Peyer's patch (tissue), 4 donors: ENCODE measurements at regions not wholly inside any gene's neighbourhood (a gene's known extent, or its start where the extent isn't known, plus 50 kb on each side); places are given as distances from the start of the nearest gene placed in this dataset.
A peak's percentile ranks its signal among the peaks of the same experiment; 100 is the strongest.

Source experiments
- DNase-seq, 3 donors: peaks; one replicate each; pipeline ENCODE4 v3.0.0-alpha.2; 2017 to 2019
- H3K27ac ChIP-seq, 4 donors: fragments of 200-600 bp; sonication (generic); one replicate each; pipeline ENCODE4 v1.5.1; 2016 to 2019
- H3K27me3 ChIP-seq, 2 donors: fragments of 200-600 bp; sonication (generic); one replicate each; pipeline ENCODE4 v1.5.1; 2019
- H3K36me3 ChIP-seq, 3 donors: fragments of 200-600 bp; sonication (generic); one replicate each; pipeline ENCODE4 v1.5.1; 2016 to 2019
- H3K4me1 ChIP-seq, 4 donors: fragments of 200-600 bp; sonication (generic); one replicate each; pipeline ENCODE4 v1.5.1; 2016 to 2019
- H3K4me3 ChIP-seq, 4 donors: fragments of 200-600 bp; sonication (generic); 1 replicate in 3 of 4; 2 replicates in 1 of 4; pipeline ENCODE4 v1.5.1; 2016 to 2019; ENCODE audit warnings: mild to moderate bottlenecking in 1 of 4
- H3K9me3 ChIP-seq, 4 donors: fragments of 200-600 bp; sonication (generic); one replicate each; pipeline ENCODE4 v1.5.1; 2016 to 2019; ENCODE audit warnings: mild to moderate bottlenecking in 1 of 4
- POLR2A ChIP-seq, 2 donors: fragments of 450-650 bp; IDR thresholded peaks; one replicate each; pipeline ENCODE4 v1.5.1; 2017; ENCODE audit warnings: antibody characterized with exemption in 2 of 2, mild to moderate bottlenecking in 2 of 2, moderate library complexity in 2 of 2
- TF ChIP-seq, protein P1 (sequence below), 6 experiments: fragments of 450-650 bp in 4 of 6; fragments of 200-600 bp in 2 of 6; sonication (generic) in 1 of 6; IDR thresholded peaks; one replicate each; pipeline ENCODE4 v1.5.1; 2017 to 2019; ENCODE audit warnings: antibody characterized with exemption in 6 of 6, mild to moderate bottlenecking in 3 of 6, moderate library complexity in 1 of 6

DNA sequence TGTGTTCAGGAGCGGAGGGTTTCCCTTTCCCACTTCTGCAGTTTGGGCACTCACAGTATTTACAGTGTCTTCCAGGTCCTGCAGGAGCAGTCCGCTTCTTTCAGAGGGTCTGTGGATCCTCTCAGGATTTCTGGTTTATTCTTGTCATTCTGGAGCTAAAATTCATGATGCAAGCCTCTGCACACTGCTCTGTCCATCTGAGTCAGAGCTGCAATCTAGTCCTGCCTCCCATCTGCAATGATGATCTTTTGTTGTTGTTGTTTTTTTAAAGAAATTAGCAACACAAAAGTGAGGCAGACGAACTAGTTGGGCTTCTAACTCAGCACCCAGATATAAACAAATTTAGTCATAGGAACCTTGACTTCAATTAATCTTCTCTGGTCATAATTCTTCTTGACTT lies 86.5 kb downstream of the DLEU7 start:
- DNase-seq, result no peak
- Histone ChIP-seq H3K36me3 (no peaks in the 10 kb centered on the region), H3K4me1 (no peaks in the 10 kb centered on the region), H3K4me3 (no peak overlapping the region), H3K9me3 (no peaks in the 10 kb centered on the region), H3K27me3 (no peaks in the 10 kb centered on the region), H3K27ac (no peak overlapping the region)
- TF ChIP-seq, protein P1, sequence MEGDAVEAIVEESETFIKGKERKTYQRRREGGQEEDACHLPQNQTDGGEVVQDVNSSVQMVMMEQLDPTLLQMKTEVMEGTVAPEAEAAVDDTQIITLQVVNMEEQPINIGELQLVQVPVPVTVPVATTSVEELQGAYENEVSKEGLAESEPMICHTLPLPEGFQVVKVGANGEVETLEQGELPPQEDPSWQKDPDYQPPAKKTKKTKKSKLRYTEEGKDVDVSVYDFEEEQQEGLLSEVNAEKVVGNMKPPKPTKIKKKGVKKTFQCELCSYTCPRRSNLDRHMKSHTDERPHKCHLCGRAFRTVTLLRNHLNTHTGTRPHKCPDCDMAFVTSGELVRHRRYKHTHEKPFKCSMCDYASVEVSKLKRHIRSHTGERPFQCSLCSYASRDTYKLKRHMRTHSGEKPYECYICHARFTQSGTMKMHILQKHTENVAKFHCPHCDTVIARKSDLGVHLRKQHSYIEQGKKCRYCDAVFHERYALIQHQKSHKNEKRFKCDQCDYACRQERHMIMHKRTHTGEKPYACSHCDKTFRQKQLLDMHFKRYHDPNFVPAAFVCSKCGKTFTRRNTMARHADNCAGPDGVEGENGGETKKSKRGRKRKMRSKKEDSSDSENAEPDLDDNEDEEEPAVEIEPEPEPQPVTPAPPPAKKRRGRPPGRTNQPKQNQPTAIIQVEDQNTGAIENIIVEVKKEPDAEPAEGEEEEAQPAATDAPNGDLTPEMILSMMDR (IDR thresholded peaks at IDR 0.05), result no peak
- TF ChIP-seq POLR2A (IDR thresholded peaks at IDR 0.05), result no peak

DNA sequence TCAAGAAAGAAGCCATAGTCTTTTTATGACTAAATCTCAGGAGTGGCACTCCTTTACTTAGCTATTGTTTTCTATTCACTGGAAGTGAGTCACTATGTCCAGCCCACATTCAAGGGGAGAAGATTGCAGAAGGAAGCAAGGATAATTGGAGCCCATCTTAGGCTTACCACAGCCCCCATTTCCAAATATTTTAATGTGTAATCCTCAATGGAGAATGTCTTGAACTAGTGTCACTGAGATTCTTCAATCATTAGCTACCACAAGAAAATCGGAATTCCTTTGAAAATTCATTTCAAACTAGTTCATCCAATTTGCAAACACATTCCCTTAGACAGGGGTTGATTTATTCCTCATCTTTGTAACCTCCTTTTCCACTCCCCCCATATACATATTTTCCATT lies 84.7 kb downstream of the DLEU7 start:
- no peak for DNase-seq
- Histone ChIP-seq H3K36me3 (no peaks in the 10 kb centered on the region), H3K9me3 (no peaks in the 10 kb centered on the region), H3K4me3 (no peak overlapping the region), H3K4me1 (no peaks in the 10 kb centered on the region), H3K27ac (no peak overlapping the region), H3K27me3 (no peaks in the 10 kb centered on the region)
- TF ChIP-seq POLR2A (IDR thresholded peaks at IDR 0.05), result no peak
- TF ChIP-seq, protein P1 (IDR thresholded peaks at IDR 0.05), result no peak

DNA sequence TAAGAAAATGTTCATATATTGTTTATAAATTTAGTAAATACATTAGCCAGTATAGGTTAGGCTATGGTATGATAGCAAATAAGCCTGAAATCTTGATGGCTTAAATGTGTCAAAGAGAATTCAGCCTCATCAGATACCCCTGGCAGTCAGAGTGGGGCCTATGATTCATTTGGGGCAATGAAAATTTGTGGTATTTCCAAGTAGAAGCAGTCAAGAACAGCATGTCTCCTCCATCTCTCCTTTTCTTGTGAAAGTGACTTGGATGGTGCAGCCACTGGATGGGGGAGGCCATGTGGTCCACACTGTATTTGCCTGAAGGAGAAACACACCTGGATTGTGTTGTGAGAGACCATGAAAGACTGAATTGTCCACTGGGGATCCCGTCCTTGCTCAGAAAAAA lies 82.7 kb downstream of the DLEU7 start:
- Histone ChIP-seq H3K36me3 (no peaks in the 10 kb centered on the region), H3K27ac (no peak overlapping the region), H3K4me3 (no peak overlapping the region), H3K27me3 (no peaks in the 10 kb centered on the region), H3K9me3 (no peaks in the 10 kb centered on the region), H3K4me1 (no peaks in the 10 kb centered on the region)
- no peak for DNase-seq
- TF ChIP-seq POLR2A (IDR thresholded peaks at IDR 0.05), result no peak
- TF ChIP-seq, protein P1 (IDR thresholded peaks at IDR 0.05), result no peak

DNA sequence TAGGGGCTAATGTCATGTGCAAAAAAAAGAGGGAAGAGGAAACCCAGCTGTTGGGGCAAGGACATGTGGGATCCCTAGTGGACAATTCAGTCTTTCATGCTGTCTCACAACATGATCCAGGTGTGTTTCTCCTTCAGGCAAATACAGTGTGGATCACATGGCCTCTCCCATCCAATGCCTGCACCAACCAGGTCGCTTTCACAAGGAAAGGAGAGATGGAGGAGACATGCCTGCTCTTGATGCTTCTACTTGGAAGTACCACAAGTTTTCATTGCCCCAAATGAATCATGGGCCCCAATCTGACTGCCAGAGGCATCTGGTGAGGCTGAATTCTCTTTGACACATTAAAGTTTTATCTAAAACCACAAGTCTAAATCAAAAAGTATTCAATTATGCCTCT lies 82.1 kb downstream of the DLEU7 start:
- Histone ChIP-seq H3K27me3 (no peaks in the 10 kb centered on the region), H3K36me3 (no peaks in the 10 kb centered on the region), H3K27ac (no peak overlapping the region), H3K9me3 (no peaks in the 10 kb centered on the region), H3K4me1 (no peaks in the 10 kb centered on the region), H3K4me3 (no peak overlapping the region)
- no peak for DNase-seq
- TF ChIP-seq POLR2A (IDR thresholded peaks at IDR 0.05), result no peak
- TF ChIP-seq, protein P1 (IDR thresholded peaks at IDR 0.05), result no peak

DNA sequence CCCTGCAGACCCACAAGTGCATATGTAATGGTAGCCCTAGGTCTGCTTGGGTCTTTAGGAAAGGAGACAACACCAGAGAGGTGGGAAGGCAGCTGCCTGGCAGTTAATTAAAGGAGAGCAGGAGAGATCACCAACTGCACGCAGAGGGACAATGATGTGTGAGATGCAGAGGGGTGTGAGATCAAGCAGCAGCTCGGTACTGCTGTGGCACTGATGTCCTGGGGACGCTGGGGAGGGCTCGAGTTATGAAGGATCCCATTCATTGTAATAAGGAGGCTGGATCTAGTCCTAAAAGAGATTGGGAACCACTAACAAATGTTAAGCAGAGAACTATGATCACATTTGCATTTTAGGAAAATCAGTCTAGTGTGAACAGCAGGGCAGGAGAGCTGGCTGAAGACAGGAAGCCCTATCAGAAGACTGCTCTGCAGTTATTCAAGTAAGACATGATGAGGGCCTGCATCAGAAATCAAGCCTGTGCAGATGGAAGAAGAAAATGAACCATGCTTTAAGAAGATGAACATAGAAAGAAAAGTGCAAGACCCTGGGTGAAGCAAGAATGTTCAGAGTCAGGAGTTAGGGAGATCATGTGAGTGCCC lies 80.4 kb downstream of the DLEU7 start:
- peak in 1 of 3 donors; percentile 41 for DNase-seq
- Histone ChIP-seq H3K4me3 (no peak overlapping the region), H3K27me3 (no peaks in the 10 kb centered on the region), H3K36me3 (no peaks in the 10 kb centered on the region), H3K27ac (peak overlapping the region in 1 of 4 donors; percentile 53), H3K9me3 (no peaks in the 10 kb centered on the region), H3K4me1 (no peaks in the 10 kb centered on the region)
- TF ChIP-seq, protein P1 (IDR thresholded peaks at IDR 0.05), result no peak
- no peak for TF ChIP-seq POLR2A (IDR thresholded peaks at IDR 0.05)

DNA sequence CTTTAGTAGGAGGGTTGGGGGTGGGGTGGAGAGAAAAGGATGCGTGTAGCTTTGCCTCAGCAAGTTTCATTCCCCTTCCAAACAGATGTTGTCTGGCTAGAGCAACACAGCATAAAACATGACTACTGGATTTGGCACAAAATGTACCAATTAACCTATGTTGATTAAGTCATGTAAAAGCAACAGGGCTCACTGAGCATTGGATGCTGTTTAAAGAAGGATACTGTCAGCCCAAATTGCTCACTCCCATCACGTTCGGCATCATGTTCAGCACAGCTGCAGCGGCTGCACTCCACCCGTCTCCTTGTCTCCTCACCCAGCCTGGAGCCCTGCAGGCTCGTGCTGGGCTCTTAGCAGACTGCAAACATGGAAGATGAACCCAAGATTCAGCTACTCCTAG lies 77.5 kb downstream of the DLEU7 start:
- Histone ChIP-seq H3K27me3 (no peaks in the 10 kb centered on the region), H3K9me3 (no peaks in the 10 kb centered on the region), H3K27ac (no peak overlapping the region), H3K4me3 (no peak overlapping the region), H3K36me3 (no peaks in the 10 kb centered on the region), H3K4me1 (no peaks in the 10 kb centered on the region)
- TF ChIP-seq POLR2A (IDR thresholded peaks at IDR 0.05), result no peak
- TF ChIP-seq, protein P1 (IDR thresholded peaks at IDR 0.05), result no peak
- no peak for DNase-seq
